Kidney (tissue), 13 donors: ENCODE measurements at regions not wholly inside any gene's neighbourhood (a gene's known extent, or its start where the extent isn't known, plus 50 kb on each side); places are given as distances from the start of the nearest gene placed in this dataset.
"Not testable (repeated sequence)": the region's sequence is repeated elsewhere in the genome, so short reads cannot be mapped to it uniquely, and the experiment has no call there.

Source experiments
- DNase-seq, 5 donors: peaks; one replicate each; pipeline ENCODE4 v3.0.0-alpha.2; 2013 to 2020
- FAIRE-seq: peaks from 2 replicates; lab custom pipeline; 2012; peaks lifted over from hg19 to GRCh38; lab: Jason Lieb, UNC
- H3K27ac ChIP-seq, 2 donors: one replicate each; pipeline ENCODE4 v1.7.0; 2013; ENCODE audit warnings: low read depth in 2 of 2, low read length in 2 of 2, inconsistent platforms in 1 of 2
- H3K27me3 ChIP-seq: one replicate; pipeline ENCODE4 v1.7.1; 2013; ENCODE audit warnings: low read length, inconsistent platforms; ENCODE audit not compliant: control insufficient read depth, insufficient read depth
- H3K36me3 ChIP-seq, 3 donors: one replicate each; pipeline versions ENCODE4 v1.7.0 to v1.7.1; 2013; ENCODE audit warnings: low read length in 3 of 3, control low read depth in 1 of 3, inconsistent platforms in 1 of 3; ENCODE audit not compliant: insufficient read depth in 3 of 3, control insufficient read depth in 2 of 3
- H3K4me1 ChIP-seq, 3 donors: one replicate each; pipeline versions ENCODE4 v1.7.0 to v1.7.1; 2013; ENCODE audit warnings: low read length in 3 of 3, inconsistent platforms in 1 of 3, low read depth in 1 of 3; ENCODE audit not compliant: control insufficient read depth in 2 of 3, insufficient read depth in 2 of 3
- H3K4me3 ChIP-seq, 3 donors: one replicate each; pipeline versions ENCODE4 v1.7.0 to v1.8.1; 2013; ENCODE audit warnings: low read length in 3 of 3, control low read depth in 1 of 3, inconsistent platforms in 1 of 3
- H3K9ac ChIP-seq, 3 donors: one replicate each; pipeline versions ENCODE4 v1.7.0 to v1.7.1; 2013; ENCODE audit warnings: low read length in 3 of 3, control low read depth in 1 of 3, inconsistent platforms in 1 of 3
- H3K9me3 ChIP-seq, 3 donors: one replicate each; pipeline versions ENCODE4 v1.7.0 to v1.7.1; 2013; ENCODE audit warnings: low read length in 3 of 3, control low read depth in 1 of 3, inconsistent platforms in 1 of 3; ENCODE audit not compliant: control insufficient read depth in 2 of 3, insufficient read depth in 1 of 3
- intact Hi-C: fragments of 100-400 bp; cut with DNase I; formaldehyde crosslinking; loops from one replicate; pipeline ENCODE4 v1.11.1; 2022
- TF ChIP-seq, protein P1 (sequence below): IDR thresholded peaks from 3 replicates; pipeline ENCODE4 v1.5.1; 2012; ENCODE audit warnings: mild to moderate bottlenecking, moderate library complexity, borderline replicate concordance; ENCODE audit not compliant: insufficient read depth; ENCODE audit errors: extremely low read depth
- donor health status: control.
- donor health status: control.
- donor health status: control.
- donor health status: control.
- donor health status: control.
- donor health status: DM: yes; HTN: yes; CAD: no.
- donor health status: Normal renal cell carcinoma (clear cell type).

GRCh38 chr22:25461301-25461700 is 103.2 kb upstream of the GRK3 start:
- Histone ChIP-seq H3K9ac (no peak overlapping the region), H3K4me3 (no peak overlapping the region), H3K27me3 (no peaks in the 10 kb centered on the region), H3K4me1 (no peaks in the 10 kb centered on the region), H3K9me3 (no peaks in the 10 kb centered on the region), H3K36me3 (peaks cover 2 to 25% (median 3%) of the 10 kb centered on the region in 3 donors), H3K27ac (no peak overlapping the region)
- DNase-seq (no peak), FAIRE-seq (no peak)
- TF ChIP-seq, protein P1, sequence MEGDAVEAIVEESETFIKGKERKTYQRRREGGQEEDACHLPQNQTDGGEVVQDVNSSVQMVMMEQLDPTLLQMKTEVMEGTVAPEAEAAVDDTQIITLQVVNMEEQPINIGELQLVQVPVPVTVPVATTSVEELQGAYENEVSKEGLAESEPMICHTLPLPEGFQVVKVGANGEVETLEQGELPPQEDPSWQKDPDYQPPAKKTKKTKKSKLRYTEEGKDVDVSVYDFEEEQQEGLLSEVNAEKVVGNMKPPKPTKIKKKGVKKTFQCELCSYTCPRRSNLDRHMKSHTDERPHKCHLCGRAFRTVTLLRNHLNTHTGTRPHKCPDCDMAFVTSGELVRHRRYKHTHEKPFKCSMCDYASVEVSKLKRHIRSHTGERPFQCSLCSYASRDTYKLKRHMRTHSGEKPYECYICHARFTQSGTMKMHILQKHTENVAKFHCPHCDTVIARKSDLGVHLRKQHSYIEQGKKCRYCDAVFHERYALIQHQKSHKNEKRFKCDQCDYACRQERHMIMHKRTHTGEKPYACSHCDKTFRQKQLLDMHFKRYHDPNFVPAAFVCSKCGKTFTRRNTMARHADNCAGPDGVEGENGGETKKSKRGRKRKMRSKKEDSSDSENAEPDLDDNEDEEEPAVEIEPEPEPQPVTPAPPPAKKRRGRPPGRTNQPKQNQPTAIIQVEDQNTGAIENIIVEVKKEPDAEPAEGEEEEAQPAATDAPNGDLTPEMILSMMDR = no peak
- intact Hi-C loops = loop anchor here (5.0 to 10.0 kb wide), 2 partner anchors 236 to 314 kb away; no protein-coding TSS in a partner anchor

DNA sequence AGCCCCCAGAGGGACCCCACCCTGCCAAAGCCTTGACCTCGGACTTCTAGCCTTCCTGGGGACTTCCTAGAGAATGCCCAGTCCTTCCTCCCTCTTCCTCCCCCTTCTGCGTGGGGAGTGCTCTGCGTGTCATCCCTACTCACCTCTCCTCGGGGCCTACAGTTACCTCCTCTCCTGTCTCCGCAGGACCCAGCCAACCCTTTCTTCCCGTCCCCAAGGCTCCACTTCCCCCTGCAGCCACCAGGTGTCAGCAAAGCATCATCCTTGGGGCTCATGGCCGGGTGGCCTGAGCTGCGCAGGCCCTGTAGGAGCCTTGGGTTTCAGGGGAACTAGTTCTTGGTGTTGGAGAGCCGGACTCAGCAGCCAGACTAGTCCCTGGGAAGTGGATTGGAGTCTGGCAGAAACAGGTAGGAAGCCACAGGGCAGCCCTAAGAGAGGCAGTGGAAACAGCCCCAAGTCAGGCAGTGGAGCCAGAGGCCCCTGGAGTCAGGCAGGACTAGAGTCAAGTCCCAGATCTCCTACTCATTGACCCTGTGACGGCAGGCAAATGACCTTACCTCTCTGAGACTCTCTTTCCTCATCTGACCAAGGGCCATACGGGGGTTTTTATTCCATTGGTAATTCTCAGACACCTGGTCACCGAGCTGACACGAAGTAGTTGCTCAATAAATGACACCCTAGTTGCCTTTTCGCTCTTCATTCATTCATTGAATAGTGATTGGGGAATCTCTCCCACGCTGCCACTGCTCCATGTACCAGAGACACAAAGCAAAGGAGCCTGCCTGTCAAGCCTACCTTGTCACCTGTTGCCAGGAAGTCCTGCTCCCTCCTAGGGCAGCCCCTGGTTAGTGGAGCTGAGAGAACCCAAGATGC is 101.8 kb upstream of the GRK3 start:
- not testable (repeated sequence) for H3K27me3 ChIP-seq, H3K9me3 ChIP-seq, H3K4me3 ChIP-seq, H3K9ac ChIP-seq, H3K27ac ChIP-seq, H3K4me1 ChIP-seq
- TF ChIP-seq, protein P1 = peak; percentile 99
- FAIRE-seq (peak; percentile 13), DNase-seq (peak; percentile 87 to 92 (median 88))
- peaks cover 0 to 25% (median 2%) of the 10 kb centered on the region in 3 donors for H3K36me3 ChIP-seq
- intact Hi-C loops = loop anchor here (5.0 to 10.0 kb wide), 2 partner anchors 235 to 312 kb away; no protein-coding TSS in a partner anchor

- intact Hi-C loops = loop anchor here (5.0 to 10.0 kb wide), 2 partner anchors 234 to 312 kb away; no protein-coding TSS in a partner anchor
- FAIRE-seq, DNase-seq: not testable (repeated sequence)
Measured at GRCh38 chr22:25463347-25463628, 101.2 kb upstream of the GRK3 start.

DNA sequence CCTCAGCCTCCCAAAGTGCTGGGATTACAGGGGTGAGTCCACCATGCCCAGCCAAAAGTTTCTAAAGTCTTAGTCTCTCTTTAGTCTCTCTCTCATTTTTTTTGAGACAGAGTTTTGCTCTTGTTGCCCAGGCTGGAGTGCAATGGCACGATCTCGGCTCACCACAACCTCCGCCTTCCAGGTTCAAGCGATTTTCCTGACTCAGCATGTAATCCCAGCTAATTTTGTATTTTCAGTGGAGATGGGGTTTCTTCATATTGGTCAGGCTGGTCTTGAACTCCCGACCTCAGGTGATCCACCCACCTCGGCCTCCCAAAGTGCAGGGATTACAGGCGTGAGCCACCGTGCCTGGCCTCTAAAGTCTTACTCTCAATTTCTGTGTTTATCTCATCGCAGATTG is 100.1 kb upstream of the GRK3 start:
- not testable (repeated sequence) for FAIRE-seq, DNase-seq, H3K9me3 ChIP-seq, H3K27ac ChIP-seq, H3K4me1 ChIP-seq, H3K9ac ChIP-seq, H3K4me3 ChIP-seq, H3K27me3 ChIP-seq
- peaks cover 0 to 16% (median 2%) of the 10 kb centered on the region in 3 donors for H3K36me3 ChIP-seq
- intact Hi-C loops = loop anchor here (5.0 to 10.0 kb wide), 2 partner anchors 233 to 310 kb away; no protein-coding TSS in a partner anchor

More at GRCh38 chr22:25463347-25463628, 101.2 kb upstream of the GRK3 start:
- not testable (repeated sequence) for H3K4me1 ChIP-seq, H3K27me3 ChIP-seq, H3K4me3 ChIP-seq, H3K9me3 ChIP-seq, H3K27ac ChIP-seq, H3K9ac ChIP-seq
- H3K36me3 ChIP-seq = peaks cover 0 to 25% (median 2%) of the 10 kb centered on the region in 3 donors
